Fibroblast of skin of left quadriceps (primary cell): ENCODE measurements at regions not wholly inside any gene's neighbourhood (a gene's known extent, or its start where the extent isn't known, plus 50 kb on each side); places are given as distances from the start of the nearest gene placed in this dataset.
"Not testable (repeated sequence)": the region's sequence is repeated elsewhere in the genome, so short reads cannot be mapped to it uniquely, and the experiment has no call there.

Experiments used
- DNase-seq, 2 experiments: peaks; one replicate each; pipeline ENCODE4 v3.0.0-alpha.2; 2013; ENCODE audit warnings: low read depth in 2 of 2

DNA sequence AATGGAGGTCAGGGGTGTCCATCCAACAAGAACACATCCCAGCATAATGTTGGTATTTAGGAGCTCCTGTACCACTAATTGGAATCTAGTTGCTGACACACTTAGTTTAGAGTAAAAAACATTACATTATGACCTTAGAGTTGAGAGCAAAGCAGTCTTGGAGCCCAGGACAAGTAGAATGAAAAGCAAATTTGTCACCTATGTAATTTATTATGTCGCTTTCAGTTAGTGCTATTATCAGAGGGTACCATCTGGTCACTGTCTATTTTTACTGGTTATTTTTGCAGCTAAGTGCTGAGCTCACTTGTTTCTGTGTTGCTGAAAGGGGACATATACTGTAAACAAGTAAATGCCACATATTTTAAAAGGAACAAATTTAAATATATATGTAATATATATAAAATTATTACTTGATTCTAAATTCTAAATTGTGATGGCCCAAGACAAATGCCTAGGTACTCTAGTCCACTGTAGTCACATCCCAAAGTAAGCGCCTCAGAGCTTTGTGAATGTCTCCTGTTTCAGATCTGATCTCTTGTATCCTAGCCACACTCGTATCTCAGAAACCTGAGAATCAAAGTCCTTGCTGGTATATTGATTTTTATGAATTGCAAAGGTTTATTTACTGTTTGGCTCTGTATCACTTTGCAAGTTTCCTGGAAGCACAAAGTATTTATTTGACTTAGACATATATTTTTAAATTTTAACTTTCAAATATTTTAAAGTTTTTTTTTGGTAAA lies 148.6 kb upstream of the MAN1A1 start:
- no peak for DNase-seq

DNA sequence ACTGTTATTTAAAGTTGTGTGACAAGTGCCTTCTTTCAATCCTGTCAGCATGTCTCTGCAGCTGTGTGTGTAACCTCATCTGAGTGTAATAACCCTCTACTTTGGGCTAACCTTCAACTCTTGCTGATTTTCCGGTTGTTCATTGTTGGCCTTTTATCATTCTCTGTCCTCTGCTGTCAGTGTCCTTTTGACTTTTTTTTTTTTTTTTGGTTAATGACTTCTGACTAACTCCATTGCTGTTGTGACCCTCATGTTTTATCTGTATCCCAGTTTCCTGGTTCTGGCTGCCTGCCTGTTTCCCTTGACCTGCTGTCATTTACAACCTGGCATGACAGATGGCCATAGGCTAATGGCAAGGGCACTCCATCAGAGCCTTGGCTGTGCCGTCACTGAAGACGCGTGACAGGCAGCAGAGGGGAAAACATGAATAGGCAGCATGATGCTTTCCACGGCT lies 145.7 kb upstream of the MAN1A1 start:
- no peak for DNase-seq

DNA sequence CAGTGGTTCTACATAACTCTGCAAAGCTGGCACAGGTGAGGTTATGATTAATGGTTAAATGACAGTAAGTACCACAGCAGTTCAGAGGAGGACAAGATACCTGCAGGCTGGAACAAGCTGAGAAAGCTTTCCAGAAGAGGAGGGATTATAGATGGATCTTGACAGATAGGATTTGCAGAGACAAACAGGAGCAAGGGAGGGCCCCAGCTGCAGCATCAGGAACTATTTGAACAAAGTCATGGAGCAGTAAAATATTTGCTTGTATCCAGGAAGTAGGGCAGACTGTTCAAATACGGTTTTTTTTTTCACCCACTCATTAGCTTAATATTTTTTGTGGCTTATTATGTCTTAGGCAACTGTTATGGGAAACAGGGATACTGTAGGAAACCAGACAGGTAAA lies 144.4 kb upstream of the MAN1A1 start:
- DNase-seq, result no peak

DNA sequence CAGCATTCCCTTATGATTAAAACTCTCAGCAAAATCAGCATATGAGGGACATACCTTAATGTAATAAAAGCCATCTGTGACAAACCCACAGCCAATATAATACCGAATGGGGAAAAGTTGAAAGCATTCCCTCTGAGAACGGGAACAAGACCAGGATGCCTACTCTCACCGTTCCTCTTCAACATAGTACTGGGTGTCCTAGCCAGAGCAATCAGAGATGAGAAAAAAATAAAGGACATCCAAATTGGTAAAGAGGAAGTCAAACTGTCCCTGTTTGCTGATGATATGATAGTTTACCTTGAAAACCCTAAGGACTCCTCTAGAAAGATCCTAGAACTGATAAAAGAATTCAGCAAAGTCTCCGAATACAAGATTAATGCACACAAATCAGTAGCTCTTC lies 141.6 kb upstream of the MAN1A1 start:
- DNase-seq, result not testable (repeated sequence)

DNA sequence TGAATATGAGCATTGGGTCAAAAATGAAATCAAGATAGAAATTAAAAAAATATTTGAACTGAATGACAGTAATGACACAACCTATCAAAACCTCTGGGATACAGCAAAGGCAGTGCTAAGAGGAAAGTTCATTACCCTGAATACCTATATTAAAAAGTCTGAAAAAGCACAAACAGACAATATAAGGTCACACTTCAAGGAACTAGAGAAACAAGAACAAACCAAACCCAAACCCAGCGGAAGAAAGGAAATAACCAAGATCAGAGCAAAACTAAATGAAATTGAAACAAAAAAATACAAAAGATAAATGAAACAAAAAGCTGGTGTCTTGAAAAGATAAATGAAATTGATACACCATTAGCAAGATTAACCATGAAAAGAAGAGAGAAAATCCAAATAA lies 140.5 kb upstream of the MAN1A1 start:
- not testable (repeated sequence) for DNase-seq

DNA sequence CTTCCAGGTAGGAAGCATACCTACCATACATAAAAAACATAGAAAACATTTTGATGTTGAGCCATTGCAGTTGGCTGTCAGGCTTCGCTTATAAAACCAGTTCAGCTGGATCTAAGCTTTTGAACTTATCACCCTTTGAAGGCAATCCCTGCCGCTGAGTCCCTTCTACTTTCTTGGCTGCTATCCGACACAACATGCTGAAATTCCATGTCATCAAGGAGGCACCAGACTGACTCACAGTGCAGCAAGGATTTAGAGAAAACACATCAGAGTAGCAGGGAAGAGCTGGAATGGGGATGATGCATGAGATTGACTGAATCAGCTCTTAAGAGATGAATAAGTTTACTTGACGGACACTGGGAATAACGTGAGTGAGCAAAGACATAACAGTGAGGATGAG lies 135.0 kb upstream of the MAN1A1 start:
- peak; percentile 87 to 90 for DNase-seq

DNA sequence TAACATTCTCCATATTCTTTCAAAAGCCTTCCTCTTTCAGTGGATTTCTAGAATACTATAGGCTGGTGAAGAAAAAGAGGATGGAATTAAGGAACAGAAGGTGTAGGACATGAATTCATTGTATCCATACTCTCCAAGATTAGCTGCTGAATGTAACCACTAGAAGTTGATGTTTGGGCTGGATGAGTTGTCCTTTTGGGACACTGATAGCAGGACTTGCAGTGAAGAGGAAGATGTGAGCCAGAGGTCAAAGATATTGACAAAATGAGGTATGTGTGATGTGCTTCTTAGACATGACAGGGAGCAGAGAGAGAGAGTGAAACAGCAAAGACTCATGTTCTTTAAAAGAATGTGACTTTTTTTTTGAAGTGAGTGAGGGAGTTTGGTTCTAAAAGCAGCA lies 134.3 kb upstream of the MAN1A1 start:
- no peak for DNase-seq

DNA sequence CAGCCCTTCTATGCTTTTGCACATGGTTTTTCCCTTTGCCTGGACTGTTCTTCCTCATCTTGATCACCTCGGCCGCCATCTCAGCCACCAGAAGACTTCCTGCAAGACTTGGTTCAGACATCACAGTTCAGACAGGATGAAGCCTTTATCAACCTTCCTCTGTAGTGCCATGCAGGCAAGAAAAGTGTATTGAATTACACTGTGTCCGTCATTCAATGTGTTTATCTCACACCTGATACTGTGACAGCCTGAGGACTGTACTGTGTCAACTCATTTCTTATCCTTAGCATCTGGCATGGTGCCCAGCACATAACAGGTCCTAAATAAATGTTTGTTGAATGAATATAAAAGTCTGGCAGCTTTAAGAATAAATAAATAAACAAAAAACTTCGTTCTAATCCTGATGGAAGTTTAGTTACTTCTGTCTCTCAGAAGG lies 133.3 kb upstream of the MAN1A1 start:
- no peak for DNase-seq

DNA sequence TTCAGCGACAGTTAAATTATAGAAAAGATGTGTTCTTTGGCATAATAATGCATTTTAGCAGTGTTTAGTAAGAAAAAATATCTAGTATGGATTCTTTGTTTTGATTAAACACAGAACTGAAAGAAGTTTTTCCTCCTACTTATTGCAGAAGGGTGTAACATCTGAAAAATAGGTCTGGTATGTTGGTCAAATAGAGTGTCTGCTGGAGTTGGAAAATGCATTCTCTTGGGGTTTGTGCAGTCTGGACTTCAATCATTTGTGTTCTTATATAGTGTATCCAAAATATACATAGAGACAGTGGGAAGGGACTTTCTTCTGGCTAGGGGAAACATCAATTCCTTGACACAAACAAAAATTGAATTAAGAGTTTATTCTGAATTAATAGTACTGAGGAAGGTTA lies 132.4 kb upstream of the MAN1A1 start:
- peak; percentile 8 to 11 for DNase-seq

DNA sequence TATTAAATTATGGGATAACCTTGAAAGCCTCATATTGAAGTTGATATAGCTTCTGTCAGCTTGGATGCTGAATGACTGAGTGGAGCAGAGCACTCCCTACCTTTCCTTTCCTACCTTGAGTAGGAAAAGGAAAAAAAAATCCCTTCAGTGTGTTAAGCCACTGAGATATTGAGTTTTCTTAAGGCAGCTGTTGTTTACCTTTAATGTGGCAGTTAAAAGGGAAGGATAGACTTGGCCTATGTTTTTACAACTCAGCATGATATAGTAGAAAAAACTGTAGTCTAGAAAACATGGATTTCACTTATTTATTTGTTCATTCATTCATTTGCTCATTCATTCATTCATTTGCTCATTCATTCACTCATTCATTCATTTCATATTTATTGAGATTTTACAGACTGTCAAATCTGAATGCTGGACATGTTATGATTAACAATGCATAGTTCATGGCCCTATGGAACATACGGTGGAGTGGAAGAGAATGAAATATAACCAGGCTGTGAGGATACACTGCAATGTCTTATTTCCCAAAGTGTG lies 131.5 kb upstream of the MAN1A1 start:
- DNase-seq, result no peak

DNA sequence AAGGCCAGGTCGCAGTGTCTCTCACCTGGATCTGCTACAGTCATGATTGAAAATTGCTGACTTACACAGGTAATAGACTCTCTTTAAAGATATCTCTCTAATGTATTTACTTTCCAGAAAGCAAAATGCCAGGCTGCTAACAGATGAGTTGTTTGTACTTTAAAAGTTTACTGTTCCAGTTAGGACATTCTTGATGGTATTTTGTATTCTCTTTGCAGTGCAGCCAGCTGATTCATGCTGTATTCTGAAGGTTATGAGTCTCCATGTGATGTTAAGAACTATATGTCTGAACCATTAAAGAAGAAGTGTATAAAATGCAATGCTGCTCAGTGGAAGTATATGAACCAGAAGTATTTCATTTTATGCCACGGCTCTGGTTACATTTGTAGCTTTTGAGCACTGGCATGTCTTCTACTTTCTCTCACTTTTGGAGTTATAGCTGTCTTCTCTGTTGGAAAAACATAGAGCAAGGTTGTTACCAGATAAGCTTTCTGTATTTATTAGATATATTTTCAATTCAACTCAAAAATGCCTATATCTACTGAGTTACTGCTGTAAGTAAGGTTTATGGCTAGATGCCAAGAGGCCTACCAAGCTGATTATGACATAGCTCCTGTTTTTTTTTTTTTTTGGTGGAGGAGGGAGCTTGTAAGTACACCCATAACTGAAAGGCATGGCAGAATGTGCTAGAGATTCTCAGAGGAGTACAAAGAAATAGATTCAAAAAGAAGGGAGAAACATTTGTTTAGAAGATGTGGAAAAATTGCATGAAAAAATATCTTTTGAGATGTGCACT lies 130.5 kb upstream of the MAN1A1 start:
- DNase-seq, result peak; percentile 25 to 32

DNA sequence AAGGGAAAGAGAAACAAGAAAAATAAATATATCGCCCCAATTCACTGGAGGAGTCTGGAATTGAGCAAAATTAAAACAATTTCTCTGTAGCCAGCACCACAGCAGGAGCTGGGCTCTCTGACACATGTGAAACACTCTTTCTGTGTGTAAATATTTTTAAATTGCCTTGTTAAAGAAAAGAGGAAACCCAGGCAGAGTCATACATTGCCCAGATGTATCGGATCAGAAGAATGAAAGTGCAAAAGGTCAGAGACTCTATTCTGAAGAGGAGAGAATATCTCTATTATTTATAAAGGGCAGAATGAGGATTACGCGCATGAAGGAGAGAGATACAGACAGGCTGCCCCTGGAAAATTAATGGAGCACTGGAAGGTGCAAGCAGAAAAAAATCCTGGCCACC lies 127.0 kb upstream of the MAN1A1 start:
- no peak for DNase-seq

DNA sequence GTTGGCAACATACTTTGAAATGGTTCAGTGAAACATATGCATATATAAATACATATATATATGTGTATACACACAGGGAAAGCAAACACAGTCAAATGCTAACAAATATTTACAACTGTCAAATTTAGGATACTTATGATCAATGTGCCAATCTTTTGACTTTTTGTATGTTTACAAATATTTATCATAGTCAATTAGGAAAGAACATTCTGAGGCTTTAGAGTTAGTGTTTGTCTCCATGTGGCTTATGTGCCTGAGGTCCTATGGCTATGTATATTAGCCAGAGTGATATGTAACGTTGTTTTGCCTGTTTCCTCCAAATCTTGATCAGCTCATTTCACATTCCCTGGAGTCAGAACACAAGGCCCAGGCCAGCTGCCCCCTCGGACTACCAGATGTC lies 126.5 kb upstream of the MAN1A1 start:
- DNase-seq, result no peak

DNA sequence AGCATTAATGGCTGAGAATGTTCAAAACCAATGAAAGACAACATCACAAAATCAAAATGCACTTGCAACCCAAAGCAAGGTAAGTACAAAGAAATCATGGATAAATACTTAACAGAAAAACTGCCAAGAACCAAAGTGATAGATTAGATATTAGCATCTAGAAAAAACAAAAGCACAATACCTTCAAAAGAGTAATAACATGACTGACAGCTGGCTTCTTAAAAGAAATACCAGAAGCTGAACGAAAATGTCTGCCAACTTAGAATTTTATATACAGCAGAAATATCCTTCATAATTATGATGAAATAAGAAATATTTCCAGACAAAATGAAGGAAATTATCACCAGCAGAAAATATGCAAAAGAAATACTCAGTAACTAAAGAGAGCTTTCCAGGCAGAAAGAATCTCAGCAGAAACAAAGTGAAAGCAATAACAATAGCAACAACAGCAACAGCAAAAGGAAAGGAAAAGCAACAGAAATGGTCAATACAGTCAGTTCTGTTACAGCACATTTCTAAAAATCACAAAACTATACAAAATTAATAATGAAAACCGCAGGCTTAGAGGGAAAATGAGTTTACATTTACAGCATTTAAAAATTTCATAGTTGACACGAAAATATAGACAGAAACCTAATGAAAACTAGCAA lies 121.5 kb upstream of the MAN1A1 start:
- DNase-seq, result no peak

DNA sequence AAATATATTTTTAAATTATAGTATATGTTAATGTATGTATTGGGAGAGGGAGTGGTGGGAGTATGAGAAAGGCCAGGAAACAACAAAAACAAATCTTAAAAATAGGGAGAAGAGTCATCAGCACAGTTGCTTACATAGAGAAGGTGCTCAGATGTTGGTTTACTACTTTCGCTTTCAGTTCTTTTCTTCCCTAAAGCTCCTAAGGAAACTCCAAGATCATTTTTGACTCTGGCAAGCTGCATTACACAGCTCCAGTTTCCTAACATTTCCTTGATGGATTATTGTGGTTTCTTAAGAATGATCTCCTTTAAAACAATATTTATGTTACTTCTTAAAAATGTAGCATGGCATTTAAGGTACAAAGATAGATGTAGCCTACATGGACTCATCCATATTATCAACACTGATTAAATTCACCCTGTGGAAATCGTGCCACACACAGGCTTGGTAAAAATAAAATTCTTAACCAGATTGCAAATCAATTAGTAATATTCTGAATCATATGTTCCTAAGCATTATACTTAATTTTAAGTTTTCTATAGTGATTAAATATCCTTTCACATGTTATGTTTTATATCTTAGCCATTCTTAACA lies 118.0 kb upstream of the MAN1A1 start:
- DNase-seq, result no peak

DNA sequence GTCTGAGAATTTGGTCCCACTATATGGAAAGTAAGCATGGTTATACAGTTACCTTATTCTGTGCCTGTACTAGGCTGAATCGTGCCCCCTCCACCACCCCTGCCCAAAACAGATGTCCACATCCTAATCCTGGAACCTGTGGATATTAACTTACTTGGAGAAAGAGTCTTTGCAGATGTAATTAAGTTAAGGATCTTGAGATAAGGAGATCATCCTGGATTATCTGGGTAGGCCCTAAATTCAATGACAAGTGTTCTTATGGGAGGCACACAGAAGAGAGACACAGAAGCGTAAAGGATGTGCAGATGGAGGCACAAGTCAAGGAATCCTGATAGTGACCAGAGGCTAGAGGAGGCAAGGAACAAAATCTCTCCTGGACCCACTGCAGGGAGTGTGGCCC lies 116.7 kb upstream of the MAN1A1 start:
- DNase-seq, result no peak

DNA sequence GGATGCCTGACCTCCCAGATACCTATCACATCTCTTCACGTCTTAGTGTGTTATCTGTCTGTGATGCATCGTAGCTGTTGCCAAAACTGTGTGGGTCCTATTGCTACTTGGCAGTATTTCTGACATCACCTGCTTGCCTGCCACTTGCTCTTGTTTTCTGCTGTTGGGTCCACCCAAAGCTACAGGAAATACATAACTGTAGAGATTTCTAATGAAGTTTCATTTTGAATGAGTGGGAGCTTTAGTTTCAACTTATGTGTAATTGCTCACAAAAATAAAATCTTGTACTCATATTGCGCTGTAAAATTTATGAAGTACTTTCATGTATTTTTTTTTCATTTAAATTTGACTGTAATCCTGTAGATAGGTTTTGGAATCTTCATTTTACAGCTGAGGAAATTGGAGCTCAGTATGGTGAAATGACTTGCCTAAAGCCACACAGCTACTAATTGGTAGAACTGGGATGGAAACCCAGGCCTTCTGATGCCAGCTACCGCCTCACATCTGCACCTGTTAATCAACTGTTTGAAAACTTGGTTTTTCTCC lies 113.6 kb upstream of the MAN1A1 start:
- no peak for DNase-seq

DNA sequence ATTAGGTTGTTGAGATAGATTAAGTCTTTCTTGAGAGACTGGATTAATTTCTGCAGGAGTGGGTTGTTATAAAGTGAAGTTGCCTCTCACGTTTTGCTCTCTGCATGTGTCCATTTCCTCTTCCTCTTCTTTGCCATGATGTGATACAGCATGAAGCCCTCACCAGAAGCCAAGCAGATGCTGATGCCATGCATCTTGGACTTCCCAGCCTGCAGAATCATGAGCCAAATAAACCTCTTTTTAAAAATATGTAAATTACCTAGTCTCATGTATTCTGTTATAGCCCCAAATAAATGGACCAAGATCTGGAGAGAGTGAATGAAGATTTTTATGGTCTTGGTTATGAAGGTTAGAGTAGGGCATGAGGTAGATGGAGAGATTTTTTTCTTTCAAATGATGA lies 111.6 kb upstream of the MAN1A1 start:
- DNase-seq, result no peak

DNA sequence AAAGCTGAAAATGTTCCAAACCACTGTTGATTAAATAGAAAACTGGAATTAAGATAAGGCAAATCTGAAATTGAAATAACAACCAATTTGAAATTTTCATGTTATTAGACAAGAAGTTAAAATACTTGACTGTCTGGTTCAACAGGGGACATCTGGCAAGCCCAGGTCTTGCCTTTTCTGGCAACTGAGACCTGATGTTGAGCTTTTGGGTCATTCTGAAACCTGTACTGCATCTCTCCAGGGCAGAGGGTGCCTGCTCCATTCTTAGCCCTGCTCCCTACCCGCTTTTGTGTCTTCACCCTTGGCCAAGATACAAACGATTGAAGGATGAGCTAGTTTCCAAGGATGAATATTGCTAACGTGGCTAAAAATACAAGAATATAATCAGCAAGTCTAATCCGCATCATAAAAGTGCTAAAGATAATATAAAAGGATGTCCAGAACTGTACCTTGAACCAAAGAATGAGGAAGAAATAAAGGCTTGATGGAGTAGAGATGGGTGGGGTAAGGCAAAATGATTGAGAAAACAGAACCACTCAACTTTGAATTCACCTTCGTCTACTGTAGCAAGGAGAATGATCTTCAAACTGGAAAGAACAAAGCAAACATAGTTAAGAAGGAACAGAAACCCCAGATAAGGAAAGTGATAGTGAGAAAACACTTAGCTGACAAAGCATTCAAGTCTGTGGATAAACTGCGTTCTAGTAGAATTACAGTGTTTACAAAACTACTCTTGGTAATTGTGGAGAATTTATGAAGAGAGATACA lies 109.8 kb upstream of the MAN1A1 start:
- DNase-seq, result no peak

DNA sequence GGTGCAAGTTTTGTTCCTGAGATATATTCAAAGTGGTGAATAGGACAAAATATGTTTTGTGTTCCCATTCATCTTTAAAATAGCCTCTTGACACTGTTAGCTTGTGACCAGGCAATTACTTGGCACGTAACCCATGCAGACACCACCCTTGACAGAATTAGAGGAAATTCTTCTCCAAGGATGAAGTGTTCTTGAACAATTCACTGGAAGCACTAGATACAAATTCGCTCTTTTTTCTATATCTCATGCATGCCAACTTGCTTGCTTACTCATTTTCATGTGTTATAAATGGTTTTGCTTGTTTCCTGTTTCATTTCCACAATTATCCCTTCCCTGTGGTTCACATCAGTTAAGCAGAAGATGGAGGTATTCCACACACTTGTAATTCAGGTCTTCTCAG lies 105.2 kb upstream of the MAN1A1 start:
- DNase-seq, result no peak
